ENCODE measurements at regions not wholly inside any gene's neighbourhood (a gene's known extent, or its start where the extent isn't known, plus 50 kb on each side); places are given as distances from the start of the nearest gene placed in this dataset.
A peak's percentile ranks its signal among the peaks of the same experiment; 100 is the strongest.

- no peak for FAIRE-seq
- no peak for DNase-seq (ENCODE audit: low spot score)
Observed at GRCh38 chr1:232259333-232259732, 370.6 kb downstream of the SIPA1L2 start.

- FAIRE-seq (no peak), DNase-seq (ENCODE audit: low spot score) (no peak)
Observed at GRCh38 chr1:232252546-232253118, 377.3 kb downstream of the SIPA1L2 start.

GRCh38 chr1:232250838-232251237, 379.1 kb downstream of the SIPA1L2 start:
- DNase-seq (ENCODE audit: low spot score): no peak
- FAIRE-seq: no peak

GRCh38 chr1:232249861-232250777, 379.8 kb downstream of the SIPA1L2 start:
- FAIRE-seq (no peak), DNase-seq (ENCODE audit: low spot score) (no peak)

GRCh38 chr1:232249339-232249738, 380.6 kb downstream of the SIPA1L2 start:
- FAIRE-seq (no peak), DNase-seq (ENCODE audit: low spot score) (no peak)

- DNase-seq (ENCODE audit: low spot score) (no peak), FAIRE-seq (no peak)
Observed at GRCh38 chr1:232248276-232248820, 381.6 kb downstream of the SIPA1L2 start.

GRCh38 chr1:232247669-232248068, 382.3 kb downstream of the SIPA1L2 start:
- DNase-seq (ENCODE audit: low spot score) (no peak), FAIRE-seq (no peak)

- FAIRE-seq: no peak
Observed at GRCh38 chr1:232244426-232244825, 385.5 kb downstream of the SIPA1L2 start.

GRCh38 chr1:232239998-232240397, 389.9 kb downstream of the SIPA1L2 start:
- no peak for FAIRE-seq
- no peak for DNase-seq (ENCODE audit: low spot score)

More at GRCh38 chr1:232244426-232244825, 385.5 kb downstream of the SIPA1L2 start:
- no peak for DNase-seq (ENCODE audit: low spot score)

GRCh38 chr1:232239522-232239921, 390.4 kb downstream of the SIPA1L2 start:
- DNase-seq (ENCODE audit: low spot score) (no peak), FAIRE-seq (no peak)

- DNase-seq (ENCODE audit: low spot score): no peak
- FAIRE-seq: no peak
Observed at GRCh38 chr1:232238009-232238408, 391.9 kb downstream of the SIPA1L2 start.

- DNase-seq (ENCODE audit: low spot score) (no peak), FAIRE-seq (no peak)
Observed at GRCh38 chr1:232227306-232227705, 402.6 kb downstream of the SIPA1L2 start.

- DNase-seq (ENCODE audit: low spot score) (peak; percentile 63), FAIRE-seq (no peak)
Observed at GRCh38 chr1:232226197-232226712, 403.7 kb downstream of the SIPA1L2 start.

- FAIRE-seq: no peak
- DNase-seq (ENCODE audit: low spot score): no peak
Observed at GRCh38 chr1:232225336-232226131, 404.4 kb downstream of the SIPA1L2 start.

GRCh38 chr1:232223887-232224286, 406.0 kb downstream of the SIPA1L2 start:
- peak; percentile 5 for FAIRE-seq
- no peak for DNase-seq (ENCODE audit: low spot score)

GRCh38 chr1:232223183-232223708, 406.7 kb downstream of the SIPA1L2 start:
- DNase-seq (ENCODE audit: low spot score): no peak
- no peak for FAIRE-seq

- FAIRE-seq: no peak
- DNase-seq (ENCODE audit: low spot score): no peak
Observed at GRCh38 chr1:232222614-232223013, 407.3 kb downstream of the SIPA1L2 start.

- DNase-seq (ENCODE audit: low spot score): peak; percentile 64
Observed at GRCh38 chr1:232221802-232222499, 408.0 kb downstream of the SIPA1L2 start.

GRCh38 chr1:232218955-232219865, 410.7 kb downstream of the SIPA1L2 start:
- FAIRE-seq: no peak

More at GRCh38 chr1:232221802-232222499, 408.0 kb downstream of the SIPA1L2 start:
- no peak for FAIRE-seq

More at GRCh38 chr1:232218955-232219865, 410.7 kb downstream of the SIPA1L2 start:
- no peak for DNase-seq (ENCODE audit: low spot score)

Data from urothelium cell line (cell line).